Loucy (cell line): ENCODE measurements at regions not wholly inside any gene's neighbourhood (a gene's known extent, or its start where the extent isn't known, plus 50 kb on each side); places are given as distances from the start of the nearest gene placed in this dataset.

Experiments
- EZH2phosphoT487 ChIP-seq: fragments of 200-600 bp; IDR thresholded peaks from 2 replicates; pipeline ENCODE4 v1.6.1; 2018; ENCODE audit warnings: antibody characterized with exemption, mild to moderate bottlenecking, moderate library complexity, borderline replicate concordance
- TF ChIP-seq, protein P1 (sequence below): fragments of 200-600 bp; sonication (generic); conservative IDR thresholded peaks from 2 replicates; pipeline ENCODE4 v1.5.1; 2014; ENCODE audit warnings: mild to moderate bottlenecking, antibody characterized with exemption, low read length

GRCh38 chr1:68782890-68783289 lies 286.0 kb upstream of the DEPDC1 start:
- TF ChIP-seq, protein P1, sequence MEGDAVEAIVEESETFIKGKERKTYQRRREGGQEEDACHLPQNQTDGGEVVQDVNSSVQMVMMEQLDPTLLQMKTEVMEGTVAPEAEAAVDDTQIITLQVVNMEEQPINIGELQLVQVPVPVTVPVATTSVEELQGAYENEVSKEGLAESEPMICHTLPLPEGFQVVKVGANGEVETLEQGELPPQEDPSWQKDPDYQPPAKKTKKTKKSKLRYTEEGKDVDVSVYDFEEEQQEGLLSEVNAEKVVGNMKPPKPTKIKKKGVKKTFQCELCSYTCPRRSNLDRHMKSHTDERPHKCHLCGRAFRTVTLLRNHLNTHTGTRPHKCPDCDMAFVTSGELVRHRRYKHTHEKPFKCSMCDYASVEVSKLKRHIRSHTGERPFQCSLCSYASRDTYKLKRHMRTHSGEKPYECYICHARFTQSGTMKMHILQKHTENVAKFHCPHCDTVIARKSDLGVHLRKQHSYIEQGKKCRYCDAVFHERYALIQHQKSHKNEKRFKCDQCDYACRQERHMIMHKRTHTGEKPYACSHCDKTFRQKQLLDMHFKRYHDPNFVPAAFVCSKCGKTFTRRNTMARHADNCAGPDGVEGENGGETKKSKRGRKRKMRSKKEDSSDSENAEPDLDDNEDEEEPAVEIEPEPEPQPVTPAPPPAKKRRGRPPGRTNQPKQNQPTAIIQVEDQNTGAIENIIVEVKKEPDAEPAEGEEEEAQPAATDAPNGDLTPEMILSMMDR = no peak
- no peak for TF ChIP-seq EZH2phosphoT487
